Neural progenitor cell (in vitro differentiated cells): ENCODE measurements at regions not wholly inside any gene's neighbourhood (a gene's known extent, or its start where the extent isn't known, plus 50 kb on each side); places are given as distances from the start of the nearest gene placed in this dataset.

Experiments
- DNase-seq: peaks from one replicate; pipeline ENCODE4 v3.0.0-alpha.2; 2016; ENCODE audit warnings: low spot score
- H2AFZ ChIP-seq: fragments of 200-600 bp; sonication (generic); replicated peaks from 2 replicates; pipeline ENCODE4 v1.6.1; 2016; ENCODE audit warnings: antibody characterized with exemption
- H3F3A ChIP-seq: fragments of 200-600 bp; sonication (generic); 2 replicates; pipeline ENCODE4 v1.6.1; 2016; ENCODE audit warnings: antibody characterized with exemption, low read depth
- H3K27ac ChIP-seq: fragments of 200-600 bp; sonication (generic); 2 replicates; pipeline ENCODE4 v1.5.1; 2016; ENCODE audit warnings: mild to moderate bottlenecking
- H3K27me3 ChIP-seq: fragments of 200-600 bp; sonication (generic); 2 replicates; pipeline ENCODE4 v1.6.1; 2016; ENCODE audit warnings: mild to moderate bottlenecking, moderate library complexity
- H3K36me3 ChIP-seq: fragments of 200-600 bp; sonication (generic); 2 replicates; pipeline ENCODE4 v1.5.1; 2016
- H3K4me1 ChIP-seq: fragments of 200-600 bp; sonication (generic); 2 replicates; pipeline ENCODE4 v1.6.1; 2016; ENCODE audit warnings: mixed run types
- H3K4me2 ChIP-seq: fragments of 200-600 bp; sonication (generic); 2 replicates; pipeline ENCODE4 v1.6.1; 2016
- H3K4me3 ChIP-seq: fragments of 200-600 bp; sonication (generic); 2 replicates; pipeline ENCODE4 v1.5.1; 2016
- H3K79me2 ChIP-seq: fragments of 200-600 bp; sonication (generic); 2 replicates; pipeline ENCODE4 v1.6.1; 2016; ENCODE audit warnings: low read depth
- H3K9ac ChIP-seq: fragments of 200-600 bp; sonication (generic); 2 replicates; pipeline ENCODE4 v1.6.1; 2016
- H3K9me3 ChIP-seq: fragments of 200-600 bp; sonication (generic); 2 replicates; pipeline ENCODE4 v1.5.1; 2016; ENCODE audit warnings: low read depth
- H4K20me1 ChIP-seq: fragments of 200-600 bp; sonication (generic); 2 replicates; pipeline ENCODE4 v1.6.1; 2016; ENCODE audit warnings: low read depth
- H3K27ac Mint-ChIP-seq: 3 replicates; pipeline ENCODE4 v1.8.0; 2021; ENCODE audit warnings: mixed read lengths
- H3K27me3 Mint-ChIP-seq: 2 replicates; pipeline ENCODE4 v1.8.0; 2022; ENCODE audit warnings: low read depth, mild to moderate bottlenecking, inconsistent platforms, moderate library complexity, mixed read lengths; ENCODE audit not compliant: insufficient read depth
- H3K36me3 Mint-ChIP-seq: 3 replicates; pipeline ENCODE4 v1.8.0; 2021; ENCODE audit warnings: mixed read lengths
- H3K4me1 Mint-ChIP-seq: 3 replicates; pipeline ENCODE4 v1.8.0; 2021; ENCODE audit warnings: mixed read lengths
- H3K4me3 Mint-ChIP-seq: 3 replicates; pipeline ENCODE4 v1.8.0; 2021; ENCODE audit warnings: mild to moderate bottlenecking, moderate library complexity, mixed read lengths
- H3K9me3 Mint-ChIP-seq: 3 replicates; pipeline ENCODE4 v1.8.0; 2020; ENCODE audit warnings: mixed read lengths
- EZH2 ChIP-seq: fragments of 200-600 bp; sonication (generic); IDR thresholded peaks from 2 replicates; pipeline ENCODE4 v1.6.1; 2017; ENCODE audit warnings: antibody characterized with exemption, mild to moderate bottlenecking, moderate library complexity
- EZH2phosphoT487 ChIP-seq: fragments of 200-600 bp; sonication (generic); IDR thresholded peaks from 2 replicates; pipeline ENCODE4 v1.6.1; 2017; ENCODE audit warnings: antibody characterized with exemption
- TF ChIP-seq, protein P1 (sequence below): fragments of 200-600 bp; sonication (generic); IDR thresholded peaks from 2 replicates; pipeline ENCODE4 v1.5.1; 2017; ENCODE audit warnings: antibody characterized with exemption, mild to moderate bottlenecking

DNA sequence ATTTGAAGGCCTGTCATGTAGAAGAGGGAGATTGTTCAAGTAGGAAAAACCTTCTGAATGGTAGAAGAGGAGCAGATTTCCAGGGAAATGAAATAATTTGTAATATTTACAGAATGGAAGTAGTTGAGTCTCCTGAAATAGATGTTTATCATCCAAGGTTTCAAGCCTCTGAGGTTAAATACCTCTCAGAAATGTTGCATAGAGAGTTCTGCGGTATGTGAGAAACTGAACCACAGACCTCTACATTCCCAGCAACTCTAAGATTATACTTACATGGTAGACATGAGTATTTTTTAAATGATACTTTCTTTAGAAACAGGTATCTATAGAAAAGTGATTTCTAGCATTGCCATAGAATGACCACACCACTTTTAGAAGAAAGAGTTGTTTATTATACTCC lies 379.8 kb upstream of the FANCL start:
- Histone ChIP-seq H3K79me2 (no peaks in the 10 kb centered on the region), H3K36me3 (no peaks in the 10 kb centered on the region), H3K4me3 (no peak overlapping the region), H3K27ac (no peak overlapping the region), H3K9ac (no peak overlapping the region), H3F3A (no peaks in the 10 kb centered on the region), H4K20me1 (no peaks in the 10 kb centered on the region), H3K9me3 (no peaks in the 10 kb centered on the region), H3K27me3 (no peaks in the 10 kb centered on the region), H3K4me2 (no peak overlapping the region), H2AFZ (no peak overlapping the region), H3K4me1 (no peaks in the 10 kb centered on the region)
- no peak overlapping the region for H3K4me3 Mint-ChIP-seq
- no peaks in the 10 kb centered on the region for H3K9me3 Mint-ChIP-seq
- no peak for DNase-seq
- H3K27me3 Mint-ChIP-seq = no peaks in the 10 kb centered on the region
- H3K36me3 Mint-ChIP-seq = no peaks in the 10 kb centered on the region
- TF ChIP-seq EZH2phosphoT487 = no peak
- TF ChIP-seq, protein P1, sequence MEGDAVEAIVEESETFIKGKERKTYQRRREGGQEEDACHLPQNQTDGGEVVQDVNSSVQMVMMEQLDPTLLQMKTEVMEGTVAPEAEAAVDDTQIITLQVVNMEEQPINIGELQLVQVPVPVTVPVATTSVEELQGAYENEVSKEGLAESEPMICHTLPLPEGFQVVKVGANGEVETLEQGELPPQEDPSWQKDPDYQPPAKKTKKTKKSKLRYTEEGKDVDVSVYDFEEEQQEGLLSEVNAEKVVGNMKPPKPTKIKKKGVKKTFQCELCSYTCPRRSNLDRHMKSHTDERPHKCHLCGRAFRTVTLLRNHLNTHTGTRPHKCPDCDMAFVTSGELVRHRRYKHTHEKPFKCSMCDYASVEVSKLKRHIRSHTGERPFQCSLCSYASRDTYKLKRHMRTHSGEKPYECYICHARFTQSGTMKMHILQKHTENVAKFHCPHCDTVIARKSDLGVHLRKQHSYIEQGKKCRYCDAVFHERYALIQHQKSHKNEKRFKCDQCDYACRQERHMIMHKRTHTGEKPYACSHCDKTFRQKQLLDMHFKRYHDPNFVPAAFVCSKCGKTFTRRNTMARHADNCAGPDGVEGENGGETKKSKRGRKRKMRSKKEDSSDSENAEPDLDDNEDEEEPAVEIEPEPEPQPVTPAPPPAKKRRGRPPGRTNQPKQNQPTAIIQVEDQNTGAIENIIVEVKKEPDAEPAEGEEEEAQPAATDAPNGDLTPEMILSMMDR = no peak
- no peak for TF ChIP-seq EZH2
- H3K27ac Mint-ChIP-seq = no peak overlapping the region
- H3K4me1 Mint-ChIP-seq = no peaks in the 10 kb centered on the region

DNA sequence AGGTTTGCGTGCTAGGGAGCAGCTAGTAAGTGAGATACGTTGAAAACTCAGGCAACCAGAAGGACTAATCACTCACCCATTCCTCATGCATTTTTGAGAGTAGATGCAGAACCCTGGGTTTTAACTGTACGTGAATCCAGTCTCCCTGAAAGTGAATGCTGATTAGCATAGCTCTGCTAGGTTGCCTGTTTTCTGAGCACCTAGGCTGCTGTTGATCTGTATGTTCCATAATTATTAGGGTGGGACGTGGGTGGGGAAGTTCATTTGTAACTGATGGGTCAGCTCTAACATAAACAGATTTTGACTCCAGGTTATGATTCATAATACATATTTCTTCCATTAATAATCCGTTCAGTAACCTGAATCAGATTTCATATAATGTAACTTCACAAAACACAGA lies 379.0 kb upstream of the FANCL start:
- no peaks in the 10 kb centered on the region for H3K36me3 Mint-ChIP-seq
- no peaks in the 10 kb centered on the region for H3K27me3 ChIP-seq
- H3K79me2 ChIP-seq = no peaks in the 10 kb centered on the region
- no peak overlapping the region for H3K9ac ChIP-seq
- no peaks in the 10 kb centered on the region for H3K4me1 ChIP-seq
- H4K20me1 ChIP-seq = no peaks in the 10 kb centered on the region
- H3K4me2 ChIP-seq = no peak overlapping the region
- no peaks in the 10 kb centered on the region for H3K27me3 Mint-ChIP-seq
- no peak overlapping the region for H2AFZ ChIP-seq
- H3K9me3 ChIP-seq = no peaks in the 10 kb centered on the region
- DNase-seq = no peak
- TF ChIP-seq EZH2phosphoT487 (no peak), EZH2 (no peak)
- TF ChIP-seq, protein P1 = no peak
- H3K4me3 ChIP-seq = no peak overlapping the region
- no peaks in the 10 kb centered on the region for H3K9me3 Mint-ChIP-seq
- H3F3A ChIP-seq = no peaks in the 10 kb centered on the region
- no peak overlapping the region for H3K27ac Mint-ChIP-seq
- no peaks in the 10 kb centered on the region for H3K36me3 ChIP-seq
- no peak overlapping the region for H3K27ac ChIP-seq
- no peak overlapping the region for H3K4me3 Mint-ChIP-seq
- no peaks in the 10 kb centered on the region for H3K4me1 Mint-ChIP-seq

DNA sequence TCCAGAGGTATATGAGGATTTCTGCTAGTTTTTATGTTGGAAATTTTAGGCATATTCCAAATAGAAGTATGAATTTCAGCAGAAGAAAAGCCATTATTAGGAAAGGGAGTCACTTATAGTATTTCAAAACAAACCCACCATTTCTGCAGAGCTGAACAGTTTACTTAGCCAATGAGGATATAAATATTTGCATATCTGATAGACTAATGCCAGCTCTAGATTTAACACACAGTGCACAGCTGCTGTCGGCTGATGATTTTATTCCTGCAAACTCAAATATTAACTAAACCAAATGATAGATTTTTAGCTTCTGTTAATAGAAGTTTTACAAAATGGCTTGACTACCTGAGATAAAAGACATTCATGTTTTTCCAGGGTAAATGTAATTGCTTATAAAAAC lies 375.8 kb upstream of the FANCL start:
- no peak for TF ChIP-seq EZH2phosphoT487
- TF ChIP-seq, protein P1 = no peak
- TF ChIP-seq EZH2 = no peak
- H2AFZ ChIP-seq = no peak overlapping the region
- no peaks in the 10 kb centered on the region for H3K9me3 Mint-ChIP-seq
- H3K79me2 ChIP-seq = no peaks in the 10 kb centered on the region
- no peak overlapping the region for H3K4me3 Mint-ChIP-seq
- no peaks in the 10 kb centered on the region for H3K9me3 ChIP-seq
- no peak overlapping the region for H3K9ac ChIP-seq
- no peaks in the 10 kb centered on the region for H3K27me3 ChIP-seq
- no peaks in the 10 kb centered on the region for H3K27me3 Mint-ChIP-seq
- H3K4me1 ChIP-seq = no peaks in the 10 kb centered on the region
- H3K4me3 ChIP-seq = no peak overlapping the region
- H3F3A ChIP-seq = no peaks in the 10 kb centered on the region
- no peaks in the 10 kb centered on the region for H3K36me3 ChIP-seq
- no peak overlapping the region for H3K4me2 ChIP-seq
- H3K4me1 Mint-ChIP-seq = no peaks in the 10 kb centered on the region
- no peak for DNase-seq
- H3K36me3 Mint-ChIP-seq = no peaks in the 10 kb centered on the region
- H3K27ac Mint-ChIP-seq = no peak overlapping the region
- no peak overlapping the region for H3K27ac ChIP-seq
- H4K20me1 ChIP-seq = no peaks in the 10 kb centered on the region

DNA sequence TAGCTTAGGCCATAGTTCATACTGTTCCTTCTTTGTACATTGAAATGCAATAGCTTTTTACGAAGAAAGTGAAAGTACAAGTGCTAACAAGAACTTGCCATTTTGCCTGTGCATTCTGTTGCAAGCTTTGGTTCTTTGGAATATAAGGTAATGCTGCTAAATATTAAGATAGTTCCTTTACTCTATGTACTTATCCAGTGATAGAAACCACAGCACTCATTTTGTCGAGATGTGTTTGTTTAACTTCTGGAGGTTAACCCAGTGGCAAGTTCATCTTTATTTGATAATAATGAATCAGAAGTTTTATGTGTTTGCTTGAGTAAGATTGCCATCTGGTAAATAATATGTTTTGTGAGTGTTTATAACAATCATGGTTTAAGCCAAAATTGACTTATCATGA lies 373.1 kb upstream of the FANCL start:
- H3K27ac Mint-ChIP-seq = no peak overlapping the region
- no peaks in the 10 kb centered on the region for H3K9me3 Mint-ChIP-seq
- DNase-seq = no peak
- no peaks in the 10 kb centered on the region for H3K27me3 Mint-ChIP-seq
- no peaks in the 10 kb centered on the region for H3K4me1 ChIP-seq
- no peak overlapping the region for H3K4me3 Mint-ChIP-seq
- no peaks in the 10 kb centered on the region for H3K36me3 Mint-ChIP-seq
- no peak overlapping the region for H3K4me2 ChIP-seq
- no peak overlapping the region for H3K27ac ChIP-seq
- no peak overlapping the region for H3K4me3 ChIP-seq
- no peak overlapping the region for H2AFZ ChIP-seq
- no peaks in the 10 kb centered on the region for H4K20me1 ChIP-seq
- H3F3A ChIP-seq = no peaks in the 10 kb centered on the region
- H3K4me1 Mint-ChIP-seq = no peaks in the 10 kb centered on the region
- no peak overlapping the region for H3K9ac ChIP-seq
- no peaks in the 10 kb centered on the region for H3K27me3 ChIP-seq
- TF ChIP-seq, protein P1 = no peak
- no peak for TF ChIP-seq EZH2phosphoT487
- no peak for TF ChIP-seq EZH2
- no peaks in the 10 kb centered on the region for H3K36me3 ChIP-seq
- no peaks in the 10 kb centered on the region for H3K79me2 ChIP-seq
- H3K9me3 ChIP-seq = no peaks in the 10 kb centered on the region
